Osteoblast (primary cell): ENCODE measurements at regions not wholly inside any gene's neighbourhood (a gene's known extent, or its start where the extent isn't known, plus 50 kb on each side); places are given as distances from the start of the nearest gene placed in this dataset.

ENCODE experiments used
- DNase-seq: peaks from one replicate; pipeline ENCODE4 v3.0.0; 2011; ENCODE audit warnings: low spot score, mixed read lengths; ENCODE audit not compliant: insufficient read length; ENCODE audit errors: missing footprints
- H2AFZ ChIP-seq: 2 replicates; pipeline ENCODE4 v1.6.0; 2011; ENCODE audit warnings: mild to moderate bottlenecking, low read length
- H3K27ac ChIP-seq: 2 replicates; pipeline ENCODE4 v1.5.1; 2011; ENCODE audit warnings: mild to moderate bottlenecking, low read depth, low read length, moderate library complexity
- H3K27me3 ChIP-seq: 2 replicates; pipeline ENCODE4 v1.6.0; 2012; ENCODE audit warnings: mild to moderate bottlenecking, control low read depth, inconsistent platforms, low read length, moderate library complexity; ENCODE audit not compliant: insufficient read depth
- H3K36me3 ChIP-seq: 2 replicates; pipeline ENCODE4 v1.5.1; 2011; ENCODE audit warnings: mild to moderate bottlenecking, low read length, control low read depth, moderate library complexity; ENCODE audit not compliant: insufficient read depth
- H3K4me1 ChIP-seq: 2 replicates; pipeline ENCODE4 v1.5.1; 2011; ENCODE audit warnings: mild to moderate bottlenecking, low read length, control low read depth, moderate library complexity; ENCODE audit not compliant: insufficient read depth
- H3K4me2 ChIP-seq: 2 replicates; pipeline ENCODE4 v1.6.0; 2011; ENCODE audit warnings: mild to moderate bottlenecking, low read length; ENCODE audit not compliant: insufficient read depth
- H3K4me3 ChIP-seq: fragments of 200-600 bp; sonication (generic); 3 replicates; pipeline ENCODE4 v1.5.1; 2012; ENCODE audit warnings: mild to moderate bottlenecking, low read length, inconsistent platforms; ENCODE audit not compliant: insufficient read depth
- H3K79me2 ChIP-seq: 2 replicates; pipeline ENCODE4 v1.6.0; 2012; ENCODE audit warnings: mild to moderate bottlenecking, low read length, control low read depth, inconsistent platforms; ENCODE audit not compliant: insufficient read depth
- H3K9me3 ChIP-seq: 2 replicates; pipeline ENCODE4 v1.5.1; 2011; ENCODE audit warnings: low read depth, low read length, control low read depth
- H4K20me1 ChIP-seq: 2 replicates; pipeline ENCODE4 v1.6.0; 2012; ENCODE audit warnings: mild to moderate bottlenecking, low read length, control low read depth; ENCODE audit not compliant: insufficient read depth
- TF ChIP-seq, protein P1 (sequence below): IDR thresholded peaks from 2 replicates; pipeline ENCODE4 v1.5.1; 2011; ENCODE audit warnings: mild to moderate bottlenecking, low read depth, low read length, moderate library complexity; ENCODE audit errors: extremely low read depth

- Histone ChIP-seq H3K4me1 (no peaks in the 10 kb centered on the region), H3K27ac (no peak overlapping the region), H3K4me3 (no peak overlapping the region), H3K9me3 (no peaks in the 10 kb centered on the region), H3K27me3 (peaks cover 4% of the 10 kb centered on the region), H3K79me2 (no peaks in the 10 kb centered on the region), H3K4me2 (no peak overlapping the region), H4K20me1 (no peaks in the 10 kb centered on the region), H3K36me3 (no peaks in the 10 kb centered on the region), H2AFZ (no peak overlapping the region)
- DNase-seq, result no peak
- TF ChIP-seq, protein P1, sequence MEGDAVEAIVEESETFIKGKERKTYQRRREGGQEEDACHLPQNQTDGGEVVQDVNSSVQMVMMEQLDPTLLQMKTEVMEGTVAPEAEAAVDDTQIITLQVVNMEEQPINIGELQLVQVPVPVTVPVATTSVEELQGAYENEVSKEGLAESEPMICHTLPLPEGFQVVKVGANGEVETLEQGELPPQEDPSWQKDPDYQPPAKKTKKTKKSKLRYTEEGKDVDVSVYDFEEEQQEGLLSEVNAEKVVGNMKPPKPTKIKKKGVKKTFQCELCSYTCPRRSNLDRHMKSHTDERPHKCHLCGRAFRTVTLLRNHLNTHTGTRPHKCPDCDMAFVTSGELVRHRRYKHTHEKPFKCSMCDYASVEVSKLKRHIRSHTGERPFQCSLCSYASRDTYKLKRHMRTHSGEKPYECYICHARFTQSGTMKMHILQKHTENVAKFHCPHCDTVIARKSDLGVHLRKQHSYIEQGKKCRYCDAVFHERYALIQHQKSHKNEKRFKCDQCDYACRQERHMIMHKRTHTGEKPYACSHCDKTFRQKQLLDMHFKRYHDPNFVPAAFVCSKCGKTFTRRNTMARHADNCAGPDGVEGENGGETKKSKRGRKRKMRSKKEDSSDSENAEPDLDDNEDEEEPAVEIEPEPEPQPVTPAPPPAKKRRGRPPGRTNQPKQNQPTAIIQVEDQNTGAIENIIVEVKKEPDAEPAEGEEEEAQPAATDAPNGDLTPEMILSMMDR, result no peak
Measured at GRCh38 chr14:76636602-76637001, 124.7 kb upstream of the VASH1 start.

GRCh38 chr14:76638841-76639240 lies 122.4 kb upstream of the VASH1 start:
- H3K27me3 ChIP-seq, result peaks cover 4% of the 10 kb centered on the region
- no peak overlapping the region for H3K4me3 ChIP-seq
- no peaks in the 10 kb centered on the region for H3K9me3 ChIP-seq
- H4K20me1 ChIP-seq, result no peaks in the 10 kb centered on the region
- no peak overlapping the region for H3K4me2 ChIP-seq
- DNase-seq, result no peak
- no peaks in the 10 kb centered on the region for H3K4me1 ChIP-seq
- TF ChIP-seq, protein P1, result no peak
- no peaks in the 10 kb centered on the region for H3K36me3 ChIP-seq
- no peak overlapping the region for H3K27ac ChIP-seq
- H2AFZ ChIP-seq, result no peak overlapping the region
- no peaks in the 10 kb centered on the region for H3K79me2 ChIP-seq

GRCh38 chr14:76639606-76640229 lies 121.5 kb upstream of the VASH1 start:
- TF ChIP-seq, protein P1, result no peak
- H3K79me2 ChIP-seq, result no peaks in the 10 kb centered on the region
- H2AFZ ChIP-seq, result no peak overlapping the region
- no peaks in the 10 kb centered on the region for H3K4me1 ChIP-seq
- no peak for DNase-seq
- no peak overlapping the region for H3K4me3 ChIP-seq
- H3K27me3 ChIP-seq, result peaks cover 7% of the 10 kb centered on the region
- no peaks in the 10 kb centered on the region for H4K20me1 ChIP-seq
- no peak overlapping the region for H3K4me2 ChIP-seq
- H3K27ac ChIP-seq, result no peak overlapping the region
- no peaks in the 10 kb centered on the region for H3K9me3 ChIP-seq
- no peaks in the 10 kb centered on the region for H3K36me3 ChIP-seq

DNA sequence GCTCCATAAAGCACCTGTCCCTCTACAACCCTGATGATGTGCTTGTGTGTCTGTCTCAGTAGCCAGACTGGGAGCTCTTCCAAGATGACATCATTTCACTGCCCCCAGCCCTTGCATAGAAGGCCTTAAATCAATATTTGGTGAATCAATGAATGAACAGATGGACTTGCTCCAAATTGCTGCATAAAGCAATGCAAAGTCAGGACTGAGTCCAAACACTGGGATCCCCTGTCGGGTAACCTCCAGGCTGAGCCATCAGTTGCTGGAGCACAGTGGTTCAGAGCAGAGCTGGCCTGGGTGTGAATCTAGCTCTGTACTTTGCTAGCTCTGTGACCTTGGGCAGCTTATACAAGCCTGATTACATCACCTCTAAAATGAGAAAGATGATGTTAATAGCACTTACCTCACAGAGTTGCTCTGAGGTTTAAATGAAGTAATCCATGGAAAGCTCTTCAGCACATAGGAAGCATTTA lies 120.3 kb upstream of the VASH1 start:
- Histone ChIP-seq H3K79me2 (no peaks in the 10 kb centered on the region), H3K4me2 (no peak overlapping the region), H3K27ac (no peak overlapping the region), H3K27me3 (peaks cover 7% of the 10 kb centered on the region), H3K4me1 (no peaks in the 10 kb centered on the region), H3K9me3 (no peaks in the 10 kb centered on the region), H4K20me1 (no peaks in the 10 kb centered on the region), H3K36me3 (no peaks in the 10 kb centered on the region), H2AFZ (no peak overlapping the region), H3K4me3 (no peak overlapping the region)
- no peak for DNase-seq
- TF ChIP-seq, protein P1, result no peak
